ENCODE measurements at regions not wholly inside any gene's neighbourhood (a gene's known extent, or its start where the extent isn't known, plus 50 kb on each side); places are given as distances from the start of the nearest gene placed in this dataset.

DNA sequence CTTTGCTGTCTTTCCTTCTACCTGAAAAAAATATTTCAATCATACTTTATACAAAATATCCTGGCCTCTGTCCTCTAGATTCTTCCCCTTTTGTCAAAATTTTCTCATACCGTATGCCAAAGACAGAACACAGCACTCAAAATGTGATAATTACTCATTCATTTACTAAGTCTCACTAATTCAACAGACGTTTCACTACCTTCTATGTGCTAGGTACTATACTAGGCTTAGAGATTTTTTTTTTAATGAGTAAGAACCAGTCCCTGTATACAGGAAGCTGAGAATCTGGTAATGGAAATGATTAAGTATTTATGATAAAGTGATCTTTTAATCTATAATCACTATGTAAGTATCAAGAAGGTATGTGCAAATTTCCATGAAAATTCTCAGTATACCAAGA is 128.0 kb downstream of the ELAPOR2 start:
- H3K27me3 ChIP-seq, result no peaks in the 10 kb centered on the region
- intact Hi-C loops (cut with DNase I; ENCODE audit: low total_unique reads), result loop anchor here (5.0 kb wide), 1 partner anchor 126 kb away; the partner anchor contains the start of gene ELAPOR2
- in situ Hi-C loops (cut with MboI; ENCODE audit: low sequenced_read_pairs in 4 of 4), result loop anchor here in 3 of 4 donors (10.0 to 25.0 kb wide), 4 partner anchors 123 to 481 kb away; partner anchors contain the start of gene ELAPOR2 (in 1 of the 3)
- H3K4me1 ChIP-seq, result peaks cover 0 to 4% of the 10 kb centered on the region in 2 donors
- no peak for ATAC-seq
- no peak overlapping the region for H3K4me3 ChIP-seq
- H3K36me3 ChIP-seq, result no peaks in the 10 kb centered on the region
- peak overlapping the region; percentile 22 to 63 (median 43) for H3K27ac ChIP-seq
- DNase-seq, result no peak
- H3K9me3 ChIP-seq, result no peaks in the 10 kb centered on the region
- TF ChIP-seq POLR2A (IDR thresholded peaks at IDR 0.05), result no peak
- TF ChIP-seq, protein P1, sequence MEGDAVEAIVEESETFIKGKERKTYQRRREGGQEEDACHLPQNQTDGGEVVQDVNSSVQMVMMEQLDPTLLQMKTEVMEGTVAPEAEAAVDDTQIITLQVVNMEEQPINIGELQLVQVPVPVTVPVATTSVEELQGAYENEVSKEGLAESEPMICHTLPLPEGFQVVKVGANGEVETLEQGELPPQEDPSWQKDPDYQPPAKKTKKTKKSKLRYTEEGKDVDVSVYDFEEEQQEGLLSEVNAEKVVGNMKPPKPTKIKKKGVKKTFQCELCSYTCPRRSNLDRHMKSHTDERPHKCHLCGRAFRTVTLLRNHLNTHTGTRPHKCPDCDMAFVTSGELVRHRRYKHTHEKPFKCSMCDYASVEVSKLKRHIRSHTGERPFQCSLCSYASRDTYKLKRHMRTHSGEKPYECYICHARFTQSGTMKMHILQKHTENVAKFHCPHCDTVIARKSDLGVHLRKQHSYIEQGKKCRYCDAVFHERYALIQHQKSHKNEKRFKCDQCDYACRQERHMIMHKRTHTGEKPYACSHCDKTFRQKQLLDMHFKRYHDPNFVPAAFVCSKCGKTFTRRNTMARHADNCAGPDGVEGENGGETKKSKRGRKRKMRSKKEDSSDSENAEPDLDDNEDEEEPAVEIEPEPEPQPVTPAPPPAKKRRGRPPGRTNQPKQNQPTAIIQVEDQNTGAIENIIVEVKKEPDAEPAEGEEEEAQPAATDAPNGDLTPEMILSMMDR (IDR thresholded peaks at IDR 0.05 in 4 of 5, conservative IDR thresholded peaks at IDR 0.05 in 1 of 5), result no peak

DNA sequence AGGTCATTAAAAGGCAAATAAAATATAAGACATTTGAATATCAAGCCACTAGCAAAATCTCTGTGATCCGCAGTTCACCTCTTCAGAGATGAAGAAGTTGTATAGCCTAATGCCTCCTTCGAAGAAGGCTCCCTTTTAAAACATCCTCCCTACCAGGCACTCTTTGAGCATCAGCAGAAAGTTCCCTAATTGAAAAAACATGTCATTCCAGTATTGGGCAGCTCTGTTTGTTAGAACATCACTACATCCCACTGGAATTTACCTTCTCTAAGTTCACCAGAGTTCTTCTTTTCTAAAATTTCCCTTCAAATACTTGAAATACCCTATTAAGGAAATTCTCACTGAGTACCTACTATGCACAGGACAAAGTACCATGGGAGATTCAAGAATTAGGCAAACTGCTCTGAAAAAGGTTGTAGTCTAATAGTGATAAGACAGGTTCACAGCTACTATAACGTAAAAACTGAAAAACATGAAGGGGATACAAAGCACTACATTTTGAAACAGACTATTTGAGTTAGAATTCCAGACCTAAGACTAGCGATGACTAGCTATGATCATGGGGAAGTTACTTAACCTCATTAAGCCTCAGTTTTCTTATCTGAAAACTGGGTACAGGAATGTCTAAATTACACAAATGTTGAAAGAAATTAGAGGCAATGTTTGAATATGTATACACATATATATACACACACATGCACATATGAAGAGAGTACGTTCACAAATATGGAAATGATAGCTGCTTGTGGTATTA is 128.7 kb downstream of the ELAPOR2 start:
- H3K27me3 ChIP-seq, result no peaks in the 10 kb centered on the region
- DNase-seq (no peak), ATAC-seq (no peak)
- intact Hi-C loops (cut with DNase I; ENCODE audit: low total_unique reads) (loop anchor here (5.0 kb wide), 1 partner anchor 127 kb away; the partner anchor contains the start of gene ELAPOR2), in situ Hi-C loops (cut with MboI; ENCODE audit: low sequenced_read_pairs in 4 of 4) (loop anchor here in 3 of 4 donors (10.0 to 25.0 kb wide), 4 partner anchors 124 to 482 kb away; partner anchors contain the start of gene ELAPOR2 (in 1 of the 3))
- H3K4me1 ChIP-seq, result peaks cover 0 to 4% of the 10 kb centered on the region in 2 donors
- peak overlapping the region in 2 of 4 donors; percentile 22 to 63 for H3K27ac ChIP-seq
- H3K4me3 ChIP-seq, result no peak overlapping the region
- no peak for TF ChIP-seq POLR2A (IDR thresholded peaks at IDR 0.05)
- TF ChIP-seq, protein P1 (IDR thresholded peaks at IDR 0.05 in 4 of 5, conservative IDR thresholded peaks at IDR 0.05 in 1 of 5), result no peak
- H3K36me3 ChIP-seq, result no peaks in the 10 kb centered on the region
- H3K9me3 ChIP-seq, result no peaks in the 10 kb centered on the region

DNA sequence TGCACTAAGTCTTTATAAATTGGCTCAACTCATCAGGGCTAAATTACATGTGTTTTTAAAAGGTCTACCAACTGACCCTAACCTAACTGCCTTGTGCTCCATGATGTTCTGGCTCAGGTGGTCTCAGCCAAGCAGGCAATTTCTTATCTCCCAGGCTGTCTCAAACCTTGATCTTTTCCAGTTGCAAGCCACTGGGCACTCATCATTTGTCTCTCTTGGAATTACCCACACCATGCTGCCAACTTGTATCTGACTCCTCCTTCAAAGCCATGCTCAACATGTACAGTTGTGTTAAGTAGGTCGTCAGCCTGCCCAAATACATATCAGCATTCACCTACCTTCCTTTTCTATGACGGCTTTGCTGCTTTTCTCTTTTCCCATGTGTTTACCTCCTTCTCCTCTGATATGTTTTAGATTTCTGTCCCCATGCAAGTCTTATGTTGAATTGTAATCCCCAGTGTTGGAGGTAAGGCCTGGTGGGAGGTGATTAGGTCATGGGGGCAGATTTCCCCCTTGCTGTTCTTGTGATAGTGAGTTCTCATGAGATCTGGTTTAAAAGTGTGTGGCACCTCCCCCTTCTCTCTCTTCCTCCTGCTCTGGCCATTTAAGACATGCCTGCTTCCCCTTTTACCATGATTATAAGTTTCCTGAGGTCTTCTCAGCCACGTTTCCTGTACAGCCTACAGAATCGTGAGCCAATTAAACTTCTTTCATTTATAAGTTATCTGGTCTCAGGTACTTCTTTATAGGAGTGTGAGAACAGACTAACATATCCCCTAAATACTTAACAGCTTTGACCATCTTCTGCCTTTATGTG is 130.0 kb downstream of the ELAPOR2 start:
- DNase-seq (no peak), ATAC-seq (no peak)
- Histone ChIP-seq H3K27me3 (no peaks in the 10 kb centered on the region), H3K4me3 (no peak overlapping the region), H3K4me1 (peaks cover 0 to 4% of the 10 kb centered on the region in 2 donors), H3K36me3 (no peaks in the 10 kb centered on the region), H3K27ac (no peak overlapping the region), H3K9me3 (no peaks in the 10 kb centered on the region)
- intact Hi-C loops (cut with DNase I; ENCODE audit: low total_unique reads) (loop anchor here (5.0 kb wide), 1 partner anchor 128 kb away; the partner anchor contains the start of gene ELAPOR2), in situ Hi-C loops (cut with MboI; ENCODE audit: low sequenced_read_pairs in 4 of 4) (loop anchor here (10.0 to 25.0 kb wide), 6 partner anchors 125 to 483 kb away; partner anchors contain the start of gene ELAPOR2 (in 1 of the 4))
- no peak for TF ChIP-seq POLR2A (IDR thresholded peaks at IDR 0.05)
- TF ChIP-seq, protein P1 (IDR thresholded peaks at IDR 0.05 in 4 of 5, conservative IDR thresholded peaks at IDR 0.05 in 1 of 5), result no peak

DNA sequence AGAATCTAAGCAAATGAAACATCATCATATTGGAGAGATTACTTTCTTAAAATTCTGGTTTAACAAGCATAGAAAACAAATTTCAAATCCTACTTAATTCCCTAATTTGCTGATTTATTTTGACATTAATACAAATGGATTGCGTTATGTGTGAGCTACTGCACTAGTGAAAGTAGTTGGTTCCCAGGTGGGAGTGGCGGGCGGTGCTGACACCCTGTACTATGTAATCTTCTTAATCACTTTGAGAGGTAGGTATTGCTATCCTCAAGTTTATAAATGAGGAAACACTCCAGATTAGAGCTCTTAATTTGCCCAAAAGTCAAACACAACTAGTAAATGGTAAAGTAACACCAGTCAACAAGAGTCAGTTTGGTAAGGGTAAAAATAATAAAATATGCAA is 131.1 kb downstream of the ELAPOR2 start:
- in situ Hi-C loops (cut with MboI; ENCODE audit: low sequenced_read_pairs in 4 of 4) (loop anchor here (10.0 to 25.0 kb wide), 4 partner anchors 296 to 484 kb away; no protein-coding TSS in a partner anchor), intact Hi-C loops (cut with DNase I; ENCODE audit: low total_unique reads) (no loop called here)
- ATAC-seq (no peak), DNase-seq (no peak)
- Histone ChIP-seq H3K4me3 (no peak overlapping the region), H3K4me1 (peaks cover 0 to 4% of the 10 kb centered on the region in 2 donors), H3K9me3 (no peaks in the 10 kb centered on the region), H3K27me3 (no peaks in the 10 kb centered on the region), H3K27ac (no peak overlapping the region), H3K36me3 (no peaks in the 10 kb centered on the region)
- TF ChIP-seq, protein P1 (IDR thresholded peaks at IDR 0.05 in 4 of 5, conservative IDR thresholded peaks at IDR 0.05 in 1 of 5), result no peak
- TF ChIP-seq POLR2A (IDR thresholded peaks at IDR 0.05), result no peak
